GM12875 (cell line): ENCODE measurements at regions not wholly inside any gene's neighbourhood (a gene's known extent, or its start where the extent isn't known, plus 50 kb on each side); places are given as distances from the start of the nearest gene placed in this dataset.

Experiments used
- H3K4me3 ChIP-seq: one replicate; pipeline ENCODE4 v1.5.1; 2011; ENCODE audit warnings: low read depth, low read length, control low read depth
- TF ChIP-seq, protein P1 (sequence below): IDR thresholded peaks from 2 replicates; pipeline ENCODE4 v1.5.1; 2011; ENCODE audit warnings: low read depth, mild to moderate bottlenecking, control low read depth, inconsistent platforms, low read length, moderate library complexity, borderline replicate concordance; ENCODE audit not compliant: insufficient read depth

- H3K4me3 ChIP-seq, result no peak overlapping the region
Observed at GRCh38 chr2:58574873-58575272, 333.7 kb upstream of the FANCL start.

GRCh38 chr2:58572731-58573130 is 331.6 kb upstream of the FANCL start:
- TF ChIP-seq, protein P1, sequence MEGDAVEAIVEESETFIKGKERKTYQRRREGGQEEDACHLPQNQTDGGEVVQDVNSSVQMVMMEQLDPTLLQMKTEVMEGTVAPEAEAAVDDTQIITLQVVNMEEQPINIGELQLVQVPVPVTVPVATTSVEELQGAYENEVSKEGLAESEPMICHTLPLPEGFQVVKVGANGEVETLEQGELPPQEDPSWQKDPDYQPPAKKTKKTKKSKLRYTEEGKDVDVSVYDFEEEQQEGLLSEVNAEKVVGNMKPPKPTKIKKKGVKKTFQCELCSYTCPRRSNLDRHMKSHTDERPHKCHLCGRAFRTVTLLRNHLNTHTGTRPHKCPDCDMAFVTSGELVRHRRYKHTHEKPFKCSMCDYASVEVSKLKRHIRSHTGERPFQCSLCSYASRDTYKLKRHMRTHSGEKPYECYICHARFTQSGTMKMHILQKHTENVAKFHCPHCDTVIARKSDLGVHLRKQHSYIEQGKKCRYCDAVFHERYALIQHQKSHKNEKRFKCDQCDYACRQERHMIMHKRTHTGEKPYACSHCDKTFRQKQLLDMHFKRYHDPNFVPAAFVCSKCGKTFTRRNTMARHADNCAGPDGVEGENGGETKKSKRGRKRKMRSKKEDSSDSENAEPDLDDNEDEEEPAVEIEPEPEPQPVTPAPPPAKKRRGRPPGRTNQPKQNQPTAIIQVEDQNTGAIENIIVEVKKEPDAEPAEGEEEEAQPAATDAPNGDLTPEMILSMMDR, result no peak
- no peak overlapping the region for H3K4me3 ChIP-seq

More at GRCh38 chr2:58574873-58575272, 333.7 kb upstream of the FANCL start:
- TF ChIP-seq, protein P1, result no peak

- TF ChIP-seq, protein P1, result peak; percentile 68
- no peak overlapping the region for H3K4me3 ChIP-seq
Observed at GRCh38 chr2:58571181-58571852, 330.2 kb upstream of the FANCL start.

GRCh38 chr2:58569475-58570185 is 328.5 kb upstream of the FANCL start:
- TF ChIP-seq, protein P1, result no peak
- H3K4me3 ChIP-seq, result no peak overlapping the region

DNA sequence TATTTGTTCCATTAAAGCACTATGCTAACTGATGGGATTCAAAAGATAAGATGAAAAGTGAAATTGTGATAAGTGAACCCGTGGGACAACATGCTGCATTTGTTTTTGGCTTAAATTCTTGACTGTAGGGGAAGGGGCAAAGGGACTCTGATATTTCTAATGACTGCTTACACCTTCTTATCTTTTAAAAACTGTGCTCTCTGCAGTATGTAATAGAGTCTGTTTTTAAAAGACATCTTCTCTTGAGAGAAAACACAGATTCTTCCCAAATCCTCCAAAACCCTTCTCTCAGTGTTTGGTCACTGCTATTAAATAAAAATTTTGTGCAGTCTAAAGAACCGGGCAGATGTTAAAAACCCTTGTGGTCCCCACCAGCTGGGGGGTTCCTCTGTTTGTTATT is 327.8 kb upstream of the FANCL start:
- TF ChIP-seq, protein P1, result no peak
- no peak overlapping the region for H3K4me3 ChIP-seq

GRCh38 chr2:58562276-58562675 is 321.2 kb upstream of the FANCL start:
- TF ChIP-seq, protein P1, result no peak
- no peak overlapping the region for H3K4me3 ChIP-seq

GRCh38 chr2:58560531-58560930 is 319.4 kb upstream of the FANCL start:
- no peak overlapping the region for H3K4me3 ChIP-seq
- TF ChIP-seq, protein P1, result no peak
